DMS 273 treated with DMSO at 0.1 percent for 48 hours (cell line): ENCODE measurements at regions not wholly inside any gene's neighbourhood (a gene's known extent, or its start where the extent isn't known, plus 50 kb on each side); places are given as distances from the start of the nearest gene placed in this dataset.

Source experiments
- DNase-seq: peaks from one replicate; lab custom pipeline; 2025; lab: John Stamatoyannopoulos, UW

DNA sequence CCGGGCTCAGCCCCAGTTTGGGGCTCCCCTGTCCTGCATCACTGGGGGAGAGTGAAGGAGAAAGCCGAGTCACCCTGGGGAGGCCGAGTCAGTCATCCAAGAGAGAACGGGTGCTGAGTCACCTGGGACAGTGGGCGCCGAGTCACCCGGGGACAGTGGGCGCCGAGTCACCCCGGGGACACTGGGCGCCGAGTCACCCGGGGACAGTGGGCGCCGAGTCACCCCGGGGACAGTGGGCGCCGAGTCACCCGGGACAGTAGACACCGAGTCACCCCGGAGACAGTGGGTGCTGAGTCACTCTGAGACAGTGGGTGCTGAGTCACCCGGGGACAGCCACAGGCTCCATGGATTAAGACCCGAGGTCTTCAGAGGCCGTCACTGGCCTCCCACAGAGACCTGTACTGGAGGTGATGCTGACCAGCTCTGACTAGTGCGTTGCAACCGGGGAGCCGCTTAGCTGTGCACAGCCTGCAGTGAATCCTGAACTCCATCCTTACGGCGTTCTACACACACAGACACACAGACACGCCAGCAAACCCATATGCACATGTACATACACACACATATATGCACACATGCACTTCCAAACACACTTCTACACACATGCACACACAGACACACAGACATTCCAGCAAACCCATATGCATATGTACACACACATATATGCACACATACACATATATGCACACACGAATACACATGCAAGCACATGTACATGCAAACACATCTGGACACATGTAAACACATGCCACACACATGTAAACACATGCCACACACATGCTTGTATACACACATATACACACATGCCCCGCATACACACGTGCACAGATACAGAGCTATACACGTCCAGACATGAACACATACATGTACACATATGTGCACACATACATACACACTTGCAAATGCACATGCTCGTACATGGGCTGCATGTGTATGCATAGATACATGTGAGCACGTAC, 64.9 kb upstream of the GALNT9 start:
- no peak for DNase-seq

DNA sequence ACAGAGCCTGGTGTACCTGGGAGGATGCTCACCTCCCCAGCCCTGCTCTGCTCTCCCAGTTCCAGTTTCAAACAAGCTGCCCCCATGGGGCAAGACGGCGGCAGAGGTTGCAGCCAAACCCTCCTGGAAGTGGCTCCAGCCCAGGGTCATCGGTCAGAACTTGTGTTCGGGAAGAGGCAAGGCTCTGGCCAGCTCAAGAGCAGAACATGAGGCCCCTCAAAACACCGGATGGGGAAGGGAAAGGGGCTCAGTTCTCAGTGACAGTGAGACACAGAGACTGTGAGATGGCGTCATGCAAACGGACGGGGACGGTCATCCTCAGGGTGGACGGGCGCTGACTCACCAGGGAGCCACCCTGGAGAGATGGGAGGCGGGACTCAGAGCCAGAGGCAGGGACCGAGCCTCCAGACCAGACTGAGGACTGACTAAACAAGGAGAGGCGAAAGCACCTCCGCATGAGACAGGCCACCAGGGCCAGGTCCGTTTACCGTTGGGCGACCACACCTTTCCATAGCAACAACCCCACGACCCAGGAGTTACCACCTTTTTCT, 63.9 kb upstream of the GALNT9 start:
- no peak for DNase-seq

DNA sequence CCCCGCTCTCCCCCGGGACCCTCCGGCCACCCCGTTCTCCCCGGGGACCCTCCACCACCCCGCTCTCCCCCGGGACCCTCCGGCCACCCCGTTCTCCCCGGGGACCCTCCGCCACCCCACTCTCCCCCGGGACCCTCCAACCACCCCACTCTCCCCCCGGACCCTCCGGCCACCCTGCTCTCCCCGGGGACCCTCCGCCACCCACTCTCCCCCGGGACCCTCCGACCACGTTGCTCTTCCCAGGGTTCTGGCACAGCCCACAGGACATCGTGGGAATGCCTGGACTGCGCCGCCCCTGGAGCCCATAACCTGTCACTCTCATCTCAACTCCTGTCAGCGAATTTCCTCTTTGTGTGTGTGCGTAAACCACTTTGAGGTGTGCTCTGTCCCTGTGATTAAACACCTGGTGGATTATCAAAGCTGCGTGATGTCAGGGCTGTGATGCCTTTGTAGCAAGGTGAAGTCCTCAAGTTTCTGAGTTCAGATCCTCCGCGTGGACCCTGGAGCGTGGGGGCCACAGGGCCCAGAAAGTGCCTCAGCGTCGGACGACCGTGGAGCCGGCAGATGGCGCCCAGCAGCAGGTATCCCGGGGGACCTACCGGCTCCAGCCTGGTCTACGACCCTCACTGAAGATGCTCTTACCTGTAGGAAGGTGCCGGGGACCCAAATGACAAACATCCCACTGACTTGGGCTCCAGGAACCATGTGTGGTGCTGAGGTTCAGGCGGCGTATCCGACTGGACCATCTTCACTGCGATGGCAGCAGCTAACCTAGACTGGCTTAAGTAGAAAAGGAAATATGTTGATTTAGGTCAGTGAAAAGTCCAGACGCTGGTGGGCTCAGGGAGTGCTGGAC, 63.2 kb upstream of the GALNT9 start:
- DNase-seq, result no peak

DNA sequence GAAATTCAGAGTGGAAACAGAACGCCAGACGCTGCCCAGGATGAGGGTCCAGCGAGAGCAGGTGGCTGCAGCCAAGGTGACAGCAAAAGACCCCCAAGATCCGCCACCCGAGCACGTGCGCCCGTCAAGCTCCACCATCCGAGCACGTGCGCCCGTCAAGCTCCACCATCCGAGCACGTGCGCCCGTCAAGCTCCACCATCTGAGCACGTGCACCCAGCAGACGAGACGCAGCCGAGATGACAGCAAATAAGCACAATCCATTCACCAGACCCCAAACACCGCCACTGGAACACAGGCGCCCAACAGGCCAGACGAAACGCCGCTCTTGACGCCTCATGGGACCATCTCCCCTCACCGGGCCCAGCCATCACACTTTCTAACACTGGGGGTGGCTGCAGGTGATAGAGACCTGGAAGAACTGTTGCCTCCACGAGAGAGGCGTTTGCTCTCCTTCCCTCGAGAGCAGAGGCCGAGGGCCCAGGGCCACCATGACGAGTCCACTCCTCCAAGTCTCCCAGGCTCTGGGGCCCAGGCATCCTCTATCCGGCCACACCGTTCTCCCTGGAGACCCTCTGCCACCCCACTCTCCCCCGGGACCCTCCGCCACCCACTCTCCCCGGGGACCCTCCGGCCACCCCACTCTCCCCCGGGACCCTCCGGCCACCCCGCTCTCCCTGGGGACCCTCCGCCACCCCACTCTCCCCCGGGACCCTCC, 62.1 kb upstream of the GALNT9 start:
- no peak for DNase-seq

DNA sequence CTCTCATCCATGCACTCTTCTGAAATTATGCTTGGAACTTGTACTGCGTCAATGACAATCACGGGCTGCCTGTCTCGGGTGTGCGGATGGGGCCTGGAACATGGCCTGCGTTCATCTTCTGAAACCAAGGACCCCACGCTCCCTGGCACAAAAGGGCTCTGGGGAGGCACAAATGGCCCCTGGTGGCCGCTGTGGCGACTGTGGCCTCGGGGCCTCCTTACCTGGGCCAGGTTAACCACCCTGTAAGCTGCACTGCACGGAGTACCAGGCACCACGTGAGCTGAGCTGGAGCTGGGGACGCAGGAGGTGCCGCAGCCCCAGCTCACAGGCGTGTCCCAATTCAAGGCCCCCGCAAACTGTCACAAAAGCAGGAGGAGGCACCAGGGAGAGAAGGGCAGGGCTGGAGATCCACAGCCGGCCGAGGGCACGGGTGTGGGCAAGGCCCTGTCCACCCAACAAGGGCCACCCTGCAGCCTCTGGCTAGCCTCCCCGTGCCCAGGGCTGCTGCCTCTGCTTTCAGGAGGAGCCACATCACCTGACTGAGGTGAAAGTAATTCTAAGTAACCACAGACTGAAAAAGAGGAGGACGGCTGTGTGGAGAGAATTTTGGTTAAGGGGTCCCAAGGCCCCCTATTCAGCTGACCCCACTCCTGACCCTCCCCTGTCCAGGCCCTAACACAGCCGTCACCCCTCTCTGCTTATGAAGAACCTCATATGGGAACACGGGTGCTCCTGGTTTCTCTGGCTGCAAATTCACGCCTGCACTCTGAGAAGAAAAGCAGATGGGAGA, 61.1 kb upstream of the GALNT9 start:
- DNase-seq, result no peak

DNA sequence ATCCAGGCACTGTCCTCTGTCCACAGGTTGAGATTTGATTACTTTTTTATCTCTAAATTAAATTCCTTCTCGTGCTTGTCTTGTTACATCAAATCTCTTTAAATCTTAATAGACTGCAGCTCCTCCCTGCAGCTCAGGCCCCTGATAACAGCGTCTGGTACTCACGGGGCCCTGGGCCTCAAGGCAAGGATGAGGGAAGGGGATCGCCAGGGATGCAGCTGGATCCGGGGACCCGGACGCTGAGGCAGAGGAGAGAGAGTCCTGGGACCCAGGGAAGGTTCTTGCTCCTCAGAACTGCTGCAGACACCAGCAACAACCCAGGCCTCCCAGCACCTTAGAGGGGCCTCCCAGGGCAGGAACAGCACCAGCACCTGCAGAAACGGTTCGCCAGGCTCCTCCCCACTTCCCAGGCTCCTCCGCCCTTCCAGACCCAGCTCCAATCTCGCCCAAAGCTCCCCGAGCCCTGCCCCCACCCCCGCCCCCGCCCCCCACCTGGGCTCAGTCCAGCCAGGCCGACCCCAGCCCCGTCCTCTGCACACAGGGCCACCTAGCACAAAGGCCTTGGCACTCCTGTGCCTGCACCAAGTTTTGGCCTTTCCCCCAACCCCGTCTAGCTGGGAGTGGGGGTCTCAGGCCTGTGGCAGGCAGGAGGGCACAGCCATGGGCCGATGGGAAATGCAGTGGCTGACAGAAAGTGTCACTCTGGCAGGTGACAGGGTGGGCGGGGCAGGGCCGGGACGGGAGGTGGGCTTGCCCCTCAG, 60.3 kb upstream of the GALNT9 start:
- DNase-seq, result no peak

DNA sequence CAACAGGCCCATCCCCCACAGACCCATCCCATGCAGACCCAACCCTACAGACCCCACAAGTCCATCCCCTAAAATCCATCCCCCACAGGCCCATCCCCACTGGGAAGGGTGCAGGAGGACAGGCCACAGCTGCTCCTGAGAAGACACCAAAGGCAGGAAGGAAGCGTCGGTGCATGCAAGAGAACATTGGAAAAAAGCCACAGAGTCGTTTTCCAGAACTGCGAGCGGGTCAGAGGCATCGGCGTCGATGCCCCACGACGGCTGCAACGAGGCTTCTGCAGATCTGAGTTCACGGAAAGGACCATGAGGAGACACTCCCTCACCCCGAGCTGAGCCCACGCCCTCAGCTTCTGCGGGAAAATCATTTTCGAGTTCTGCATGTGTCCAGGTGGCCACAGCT, 59.6 kb upstream of the GALNT9 start:
- DNase-seq, result no peak

DNA sequence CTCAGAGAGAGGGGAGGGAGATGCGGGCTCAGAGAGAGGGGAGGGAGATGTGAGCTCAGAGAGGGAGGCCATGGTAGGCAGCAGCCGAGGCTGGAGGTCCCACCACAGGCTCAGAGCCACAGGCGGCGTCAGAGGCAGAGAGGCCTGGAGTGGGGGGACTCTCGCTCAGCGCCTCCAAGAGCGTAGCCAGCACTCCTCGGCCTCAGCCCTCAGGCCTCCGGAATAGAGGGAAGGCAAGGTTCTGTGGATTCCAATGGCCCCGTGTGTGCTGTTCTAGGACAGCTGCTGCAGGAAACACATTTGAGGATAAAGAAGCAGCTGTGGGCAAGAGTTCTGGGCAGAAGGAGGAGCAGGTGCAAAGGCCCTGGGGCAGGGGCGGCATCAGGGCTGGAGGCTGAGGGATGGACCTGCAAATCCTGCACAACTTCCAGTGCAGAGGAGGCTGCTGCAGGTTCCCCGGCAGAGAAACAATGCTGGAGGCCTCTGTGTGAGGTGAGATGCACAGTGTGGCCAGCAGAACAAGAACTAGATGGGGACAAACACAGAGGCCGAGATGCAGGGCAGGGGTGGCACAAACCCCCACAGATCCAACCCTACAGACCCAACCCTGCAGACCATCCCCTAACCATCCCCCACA, 59.1 kb upstream of the GALNT9 start:
- no peak for DNase-seq

DNA sequence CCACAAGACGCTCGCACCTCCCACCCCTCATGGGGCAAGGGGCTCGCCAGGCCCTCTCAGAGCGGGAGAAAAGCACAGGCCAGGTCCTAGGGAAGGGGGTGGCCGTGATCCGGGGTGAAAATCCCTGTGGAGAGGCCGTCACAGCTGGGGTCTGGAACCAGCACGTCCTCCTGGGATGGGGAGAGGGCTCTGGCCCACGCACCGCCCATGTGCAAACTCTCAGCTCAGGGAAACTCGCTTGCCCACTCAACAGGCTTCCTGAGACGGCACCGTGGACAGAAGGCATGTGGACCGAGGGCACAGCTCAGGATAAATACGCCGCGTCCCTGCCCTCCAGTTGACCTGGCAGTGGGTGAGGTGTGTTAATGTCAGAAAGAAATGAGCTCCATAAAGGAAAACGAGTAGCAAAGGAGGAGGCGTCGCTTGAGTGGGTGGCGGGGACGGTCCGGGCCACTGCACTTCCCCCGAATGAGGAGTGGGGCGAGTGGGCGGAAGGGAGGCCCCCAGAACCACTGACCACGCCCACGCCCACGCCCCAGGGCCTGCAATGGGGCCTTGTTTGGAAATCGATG, 57.6 kb upstream of the GALNT9 start:
- no peak for DNase-seq

DNA sequence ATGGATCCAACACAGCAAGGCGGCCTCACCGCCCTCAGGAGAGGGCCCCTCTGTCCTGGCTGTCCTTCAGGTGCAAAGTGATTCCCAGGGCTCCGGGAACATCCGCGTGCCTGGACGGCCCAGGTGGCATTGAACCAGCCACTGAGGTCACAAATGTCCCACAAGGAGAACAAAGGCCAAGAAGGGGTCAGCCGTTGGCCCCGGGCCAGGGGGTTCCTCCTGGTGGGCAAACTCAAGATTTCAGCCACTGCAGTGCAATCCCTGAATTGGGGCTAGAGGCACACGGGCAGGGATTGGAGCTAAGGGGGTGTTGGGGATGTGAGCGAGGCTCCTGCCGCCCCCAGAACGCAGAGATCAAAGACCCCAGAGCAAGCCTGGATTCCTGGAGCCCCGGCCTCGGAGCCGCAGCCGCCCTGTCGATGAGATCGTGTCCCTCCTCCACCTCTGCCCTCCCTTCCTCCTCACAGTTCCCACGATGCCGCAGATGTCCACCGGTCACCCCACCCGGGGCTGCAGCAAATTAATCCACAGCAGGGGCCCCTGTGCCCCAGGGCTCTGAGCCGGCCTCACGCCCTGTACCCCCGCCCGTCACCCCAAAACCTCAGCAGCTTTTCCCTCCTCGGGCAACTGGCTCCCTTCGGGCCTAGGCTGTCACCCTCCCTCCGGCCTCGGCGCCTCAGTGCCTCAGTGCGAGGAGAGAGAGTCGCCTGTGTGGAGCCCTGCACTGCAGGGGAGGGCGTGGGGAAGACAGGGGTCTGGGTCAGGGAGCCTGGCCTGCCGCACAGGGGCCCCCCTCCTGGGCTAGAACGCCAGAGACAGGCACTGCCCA, 56.7 kb upstream of the GALNT9 start:
- DNase-seq, result no peak

DNA sequence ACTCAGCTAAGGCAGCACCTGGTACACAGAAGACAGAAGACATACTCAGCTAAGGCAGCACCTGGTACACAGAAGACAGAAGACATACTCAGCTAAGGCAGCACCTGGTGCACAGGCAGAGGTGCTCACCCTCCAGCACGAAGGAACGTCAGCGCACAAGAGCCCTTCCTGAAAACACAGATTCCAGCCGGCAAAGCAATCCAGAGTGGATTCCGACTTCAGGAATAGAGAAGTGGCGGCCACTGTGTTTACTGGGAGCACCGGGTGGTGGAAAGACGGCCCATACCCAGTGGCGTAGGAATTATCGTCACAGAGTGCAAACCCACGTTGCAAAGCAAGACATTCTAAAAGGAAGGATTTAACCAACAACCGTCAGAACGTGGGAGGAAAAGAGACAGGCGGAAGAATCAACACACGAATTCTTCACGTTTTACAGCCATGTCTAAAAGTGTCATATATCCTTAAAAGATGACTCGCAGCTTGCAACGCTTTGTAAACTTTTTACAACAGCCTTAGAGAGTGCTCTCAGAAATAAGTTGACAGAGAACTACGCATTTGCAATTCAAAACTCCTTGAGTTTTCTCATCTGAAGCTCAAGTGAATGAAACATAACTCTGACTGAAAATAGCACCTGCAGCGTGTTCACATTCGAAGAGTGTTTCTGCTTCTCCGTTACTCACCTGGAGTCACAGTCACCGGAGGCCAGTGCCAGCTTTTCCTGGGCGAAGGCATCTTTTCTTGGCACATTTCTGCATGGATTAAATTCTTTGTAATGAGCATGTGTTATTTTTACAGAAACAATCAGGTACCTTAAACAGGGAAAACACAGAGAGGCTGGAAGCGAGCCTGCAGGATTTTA, 55.8 kb upstream of the GALNT9 start:
- no peak for DNase-seq

DNA sequence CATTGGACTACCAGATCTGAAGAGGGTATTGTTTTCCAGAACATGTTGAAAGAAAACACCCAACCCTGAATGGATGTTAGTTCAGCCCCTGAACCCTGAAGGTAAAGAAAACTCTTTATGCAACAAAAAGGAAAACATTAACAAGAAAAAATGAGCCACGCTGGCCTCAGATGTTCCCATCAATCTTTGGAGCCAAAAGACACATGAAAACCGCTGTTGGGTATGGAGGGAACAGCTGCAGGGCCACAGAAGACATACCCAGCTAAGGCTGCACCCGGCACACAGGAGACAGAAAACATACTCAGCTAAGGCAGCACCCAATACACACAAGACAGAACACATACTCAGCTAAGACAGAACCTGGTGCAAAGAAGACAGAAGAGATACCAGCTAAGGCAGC, 51.3 kb upstream of the GALNT9 start:
- no peak for DNase-seq

DNA sequence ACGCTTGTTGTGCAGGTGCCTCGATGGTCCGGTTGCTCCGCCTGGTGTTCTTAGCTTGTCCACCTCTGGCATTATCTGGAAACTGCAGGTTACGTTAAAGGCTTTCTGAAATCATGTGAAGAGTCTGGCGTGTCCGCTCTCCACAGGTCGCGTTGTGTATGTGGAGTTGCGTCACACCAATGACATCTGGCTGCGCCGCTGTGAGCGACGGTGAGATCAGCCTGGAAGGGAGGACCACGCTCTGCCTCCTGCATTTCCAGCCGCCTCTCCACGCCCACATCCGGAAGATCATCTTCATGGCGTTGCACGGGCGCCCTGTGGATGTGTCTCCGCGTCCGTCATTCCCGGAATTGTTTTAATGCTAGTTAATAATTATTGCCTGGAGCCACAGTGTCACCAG, 50.6 kb upstream of the GALNT9 start:
- no peak for DNase-seq

DNA sequence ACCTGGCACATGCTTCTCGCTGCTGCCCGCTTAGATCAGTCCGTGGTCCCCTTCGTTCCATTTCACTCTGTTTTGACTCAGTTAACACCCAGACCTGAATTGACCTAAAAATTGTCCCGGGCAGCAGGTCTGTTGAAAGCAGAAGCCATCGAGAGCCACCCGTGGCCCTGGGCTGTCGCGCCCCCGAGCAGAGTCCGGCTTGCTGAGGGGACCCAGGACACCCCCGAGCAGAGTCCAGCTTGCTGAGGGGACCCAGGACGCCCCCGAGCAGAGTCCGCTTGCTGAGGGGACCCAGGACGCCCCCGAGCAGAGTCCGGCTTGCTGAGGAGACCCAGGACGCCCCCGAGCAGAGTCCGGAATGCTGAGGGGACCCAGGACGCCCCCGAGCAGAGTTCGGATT, 50.2 kb upstream of the GALNT9 start:
- no peak for DNase-seq
